H9 (cell line): ENCODE measurements at regions not wholly inside any gene's neighbourhood (a gene's known extent, or its start where the extent isn't known, plus 50 kb on each side); places are given as distances from the start of the nearest gene placed in this dataset.
A peak's percentile ranks its signal among the peaks of the same experiment; 100 is the strongest.

Experiments used
- DNase-seq: peaks from one replicate; pipeline ENCODE4 v3.0.0-alpha.2; 2017
- H2AFZ ChIP-seq: one replicate; pipeline ENCODE4 v1.6.1; 2013; ENCODE audit warnings: mild to moderate bottlenecking, low read length, control low read depth, moderate library complexity
- H2AK5ac ChIP-seq: 2 replicates; pipeline ENCODE4 v1.6.1; 2013; ENCODE audit warnings: low read length, control low read depth, mixed read lengths; ENCODE audit not compliant: insufficient read length
- H2BK120ac ChIP-seq: one replicate; pipeline ENCODE4 v1.6.1; 2013; ENCODE audit warnings: low read depth, mild to moderate bottlenecking, low read length, control low read depth, inconsistent platforms; ENCODE audit not compliant: poor library complexity, severe bottlenecking
- H2BK12ac ChIP-seq: 2 replicates; pipeline ENCODE4 v1.6.1; 2013; ENCODE audit warnings: low read length, control low read depth, mixed read lengths, low read depth; ENCODE audit not compliant: insufficient read length
- H2BK15ac ChIP-seq: 2 replicates; pipeline ENCODE4 v1.6.1; 2013; ENCODE audit warnings: low read depth, low read length, control low read depth
- H2BK20ac ChIP-seq: one replicate; pipeline ENCODE4 v1.6.1; 2013; ENCODE audit warnings: low read depth, mild to moderate bottlenecking, low read length, control low read depth, inconsistent platforms; ENCODE audit not compliant: poor library complexity, severe bottlenecking
- H2BK5ac ChIP-seq: 2 replicates; pipeline ENCODE4 v1.6.1; 2013; ENCODE audit warnings: low read length, control low read depth, mixed read lengths; ENCODE audit not compliant: insufficient read length
- H3K14ac ChIP-seq: 2 replicates; pipeline ENCODE4 v1.6.1; 2013; ENCODE audit warnings: low read length, control low read depth; ENCODE audit not compliant: insufficient read depth
- H3K18ac ChIP-seq: 2 replicates; pipeline ENCODE4 v1.6.1; 2013; ENCODE audit warnings: low read depth, mild to moderate bottlenecking, mixed read lengths, low read length, control low read depth; ENCODE audit not compliant: insufficient read length
- H3K23ac ChIP-seq: 2 replicates; pipeline ENCODE4 v1.6.1; 2013; ENCODE audit warnings: low read length, control low read depth, mixed read lengths, low read depth; ENCODE audit not compliant: insufficient read length
- H3K23me2 ChIP-seq: 2 replicates; pipeline ENCODE4 v1.6.1; 2013; ENCODE audit warnings: low read depth, mild to moderate bottlenecking, mixed read lengths, low read length, control low read depth; ENCODE audit not compliant: insufficient read length, poor library complexity, severe bottlenecking
- H3K27ac ChIP-seq: 2 replicates; pipeline ENCODE4 v1.5.1; 2013; ENCODE audit warnings: low read length, control low read depth, mixed read lengths, low read depth; ENCODE audit not compliant: insufficient read length
- H3K27me3 ChIP-seq: 2 replicates; pipeline ENCODE4 v1.6.1; 2013; ENCODE audit warnings: low read length, control low read depth, inconsistent platforms; ENCODE audit not compliant: insufficient read depth
- H3K4ac ChIP-seq: 2 replicates; pipeline ENCODE4 v1.6.1; 2013; ENCODE audit warnings: low read depth, mild to moderate bottlenecking, control low read depth, inconsistent platforms, low read length, moderate library complexity
- H3K4me1 ChIP-seq: 2 replicates; pipeline ENCODE4 v1.6.1; 2013; ENCODE audit warnings: low read length, control low read depth, inconsistent platforms; ENCODE audit not compliant: insufficient read depth
- H3K4me2 ChIP-seq: 2 replicates; pipeline ENCODE4 v1.6.1; 2013; ENCODE audit warnings: low read length, control low read depth, mixed read lengths; ENCODE audit not compliant: insufficient read length, insufficient read depth
- H3K56ac ChIP-seq: 2 replicates; pipeline ENCODE4 v1.6.1; 2013; ENCODE audit warnings: low read depth, mild to moderate bottlenecking, mixed read lengths, low read length, control low read depth; ENCODE audit not compliant: insufficient read length
- H3K79me1 ChIP-seq: 2 replicates; pipeline ENCODE4 v1.6.1; 2013; ENCODE audit warnings: low read depth, mild to moderate bottlenecking, moderate library complexity, low read length, control low read depth, inconsistent platforms; ENCODE audit not compliant: insufficient read depth, poor library complexity, severe bottlenecking
- H3K79me2 ChIP-seq: 2 replicates; pipeline ENCODE4 v1.6.1; 2013; ENCODE audit warnings: low read length, control low read depth, inconsistent platforms; ENCODE audit not compliant: insufficient read depth
- H3K9ac ChIP-seq: 2 replicates; pipeline ENCODE4 v1.6.1; 2013; ENCODE audit warnings: low read length, control low read depth, mixed read lengths; ENCODE audit not compliant: insufficient read length; ENCODE audit errors: extremely low read depth
- H3K9me3 ChIP-seq: one replicate; pipeline ENCODE4 v1.6.1; 2013; ENCODE audit warnings: low read depth, low read length, inconsistent platforms; ENCODE audit not compliant: control insufficient read depth
- H3T11ph ChIP-seq: one replicate; pipeline ENCODE4 v1.6.1; 2013; ENCODE audit warnings: mild to moderate bottlenecking, low read length, control low read depth, inconsistent platforms
- H4K20me1 ChIP-seq: one replicate; pipeline ENCODE4 v1.6.1; 2013; ENCODE audit not compliant: control insufficient read depth, insufficient read length, insufficient read depth
- H4K5ac ChIP-seq: 2 replicates; pipeline ENCODE4 v1.6.1; 2013; ENCODE audit warnings: low read depth, mild to moderate bottlenecking, mixed read lengths, low read length, control low read depth; ENCODE audit not compliant: insufficient read length
- H4K8ac ChIP-seq: replicated peaks from 2 replicates; pipeline ENCODE4 v1.6.1; 2013; ENCODE audit warnings: low read length, control low read depth, mixed read lengths, low read depth; ENCODE audit not compliant: insufficient read length
- H4K91ac ChIP-seq: 2 replicates; pipeline ENCODE4 v1.6.1; 2013; ENCODE audit warnings: low read depth, mild to moderate bottlenecking, moderate library complexity, mixed read lengths, low read length, control low read depth; ENCODE audit not compliant: insufficient read length
- H3K27ac Mint-ChIP-seq, 3 experiments: 2 replicates in 2 of 3; 3 replicates in 1 of 3; pipeline ENCODE4 v1.8.0; 2020 to 2021; ENCODE audit warnings: mixed read lengths in 3 of 3, mild to moderate bottlenecking in 1 of 3, moderate library complexity in 1 of 3
- H3K27me3 Mint-ChIP-seq: 2 replicates; pipeline ENCODE4 v1.8.0; 2021; ENCODE audit warnings: low read depth, mild to moderate bottlenecking, moderate library complexity, mixed read lengths
- H3K36me3 Mint-ChIP-seq, 3 experiments: 2 replicates in 2 of 3; 3 replicates in 1 of 3; pipeline ENCODE4 v1.8.0; 2020 to 2021; ENCODE audit warnings: low read depth in 3 of 3, mixed read lengths in 3 of 3; ENCODE audit not compliant: insufficient read depth in 1 of 3
- H3K4me1 Mint-ChIP-seq, 2 experiments: 2 replicates each; pipeline ENCODE4 v1.8.0; 2020; ENCODE audit warnings: mixed read lengths in 2 of 2
- H3K4me3 Mint-ChIP-seq, 2 experiments: 2 replicates in 1 of 2; 3 replicates in 1 of 2; pipeline ENCODE4 v1.8.0; 2020 to 2021; ENCODE audit warnings: mild to moderate bottlenecking in 2 of 2, mixed read lengths in 2 of 2, moderate library complexity in 1 of 2
- H3K9me3 Mint-ChIP-seq, 2 experiments: 2 replicates in 1 of 2; 3 replicates in 1 of 2; pipeline ENCODE4 v1.8.0; 2020; ENCODE audit warnings: mild to moderate bottlenecking in 2 of 2, mixed read lengths in 2 of 2, moderate library complexity in 1 of 2
- WGBS: extraction: QIAGEN DNeasy Blood & Tissue Kit; methylation state at CpG from one replicate; pipeline ENCODE4 v1.1.7; 2013; ENCODE audit warnings: missing lambda C conversion rate, low lambda C conversion rate, mixed read lengths; ENCODE audit not compliant: insufficient read length; ENCODE audit errors: extremely low coverage; 5-methylcytosine and 5-hydroxymethylcytosine counted together
- TF ChIP-seq, protein P1 (sequence below): fragments of 200-600 bp; sonication (generic); conservative IDR thresholded peaks from 3 replicates; pipeline ENCODE4 v1.8.0; 2021; ENCODE audit warnings: antibody characterized with exemption, mild to moderate bottlenecking

DNA sequence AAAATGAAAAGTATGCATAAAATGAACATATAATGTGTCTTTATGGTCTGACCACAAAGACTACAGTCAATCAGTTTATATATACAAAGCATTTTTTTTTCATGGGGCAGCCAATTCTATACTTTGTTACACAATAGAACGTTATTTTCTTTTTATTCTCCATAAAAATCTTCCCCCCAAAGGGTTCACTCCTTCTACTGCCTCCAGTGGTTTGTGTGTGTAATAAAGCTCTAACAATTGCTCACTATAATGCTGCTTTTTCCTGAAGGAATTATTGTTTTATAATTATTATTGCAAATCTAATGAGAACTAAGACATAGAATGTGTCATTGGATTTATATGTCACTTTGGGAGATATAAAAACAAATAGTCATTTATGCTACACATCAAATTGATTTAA is 664.1 kb upstream of the PABPC4L start:
- H3K4ac ChIP-seq: no peak overlapping the region
- H2AFZ ChIP-seq: no peak overlapping the region
- H2BK120ac ChIP-seq: no peak overlapping the region
- Mint-ChIP-seq H3K4me3 (no peak overlapping the region), H3K27me3 (no peaks in the 10 kb centered on the region), H3K9me3 (no peaks in the 10 kb centered on the region), H3K36me3 (no peaks in the 10 kb centered on the region), H3K4me1 (peaks cover 0 to 4% of the 10 kb centered on the region in 2 experiments; a peak in 1 of 4 replicates), H3K27ac (no peak overlapping the region)
- no peak overlapping the region for H2BK20ac ChIP-seq
- H4K20me1 ChIP-seq: no peaks in the 10 kb centered on the region
- no peaks in the 10 kb centered on the region for H3K9me3 ChIP-seq
- no peak for DNase-seq
- no peak overlapping the region for H2AK5ac ChIP-seq
- no peak overlapping the region for H2BK15ac ChIP-seq
- H3K23ac ChIP-seq: no peak overlapping the region
- H3T11ph ChIP-seq: no peak overlapping the region
- H3K79me2 ChIP-seq: no peaks in the 10 kb centered on the region
- no peaks in the 10 kb centered on the region for H3K23me2 ChIP-seq
- H4K8ac ChIP-seq: no peak overlapping the region
- no peaks in the 10 kb centered on the region for H3K27me3 ChIP-seq
- no peaks in the 10 kb centered on the region for H3K4me1 ChIP-seq
- H4K5ac ChIP-seq: no peak overlapping the region
- H3K4me2 ChIP-seq: no peak overlapping the region
- TF ChIP-seq, protein P1, sequence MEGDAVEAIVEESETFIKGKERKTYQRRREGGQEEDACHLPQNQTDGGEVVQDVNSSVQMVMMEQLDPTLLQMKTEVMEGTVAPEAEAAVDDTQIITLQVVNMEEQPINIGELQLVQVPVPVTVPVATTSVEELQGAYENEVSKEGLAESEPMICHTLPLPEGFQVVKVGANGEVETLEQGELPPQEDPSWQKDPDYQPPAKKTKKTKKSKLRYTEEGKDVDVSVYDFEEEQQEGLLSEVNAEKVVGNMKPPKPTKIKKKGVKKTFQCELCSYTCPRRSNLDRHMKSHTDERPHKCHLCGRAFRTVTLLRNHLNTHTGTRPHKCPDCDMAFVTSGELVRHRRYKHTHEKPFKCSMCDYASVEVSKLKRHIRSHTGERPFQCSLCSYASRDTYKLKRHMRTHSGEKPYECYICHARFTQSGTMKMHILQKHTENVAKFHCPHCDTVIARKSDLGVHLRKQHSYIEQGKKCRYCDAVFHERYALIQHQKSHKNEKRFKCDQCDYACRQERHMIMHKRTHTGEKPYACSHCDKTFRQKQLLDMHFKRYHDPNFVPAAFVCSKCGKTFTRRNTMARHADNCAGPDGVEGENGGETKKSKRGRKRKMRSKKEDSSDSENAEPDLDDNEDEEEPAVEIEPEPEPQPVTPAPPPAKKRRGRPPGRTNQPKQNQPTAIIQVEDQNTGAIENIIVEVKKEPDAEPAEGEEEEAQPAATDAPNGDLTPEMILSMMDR: peak; percentile 54
- no peak overlapping the region for H4K91ac ChIP-seq
- H3K27ac ChIP-seq: no peak overlapping the region
- no peak overlapping the region for H3K14ac ChIP-seq
- no peak overlapping the region for H2BK12ac ChIP-seq
- no CpG with 5 or more reads among the region's 1 CpG for WGBS
- H3K56ac ChIP-seq: no peak overlapping the region
- H3K9ac ChIP-seq: no peak overlapping the region
- no peak overlapping the region for H2BK5ac ChIP-seq
- H3K18ac ChIP-seq: no peak overlapping the region
- no peaks in the 10 kb centered on the region for H3K79me1 ChIP-seq
